ES-I3 (cell line): ENCODE measurements at regions not wholly inside any gene's neighbourhood (a gene's known extent, or its start where the extent isn't known, plus 50 kb on each side); places are given as distances from the start of the nearest gene placed in this dataset.

Experiments used
- H3K36me3 ChIP-seq: 2 replicates; pipeline ENCODE4 v1.6.1; 2013; ENCODE audit warnings: mild to moderate bottlenecking, low read length, control low read depth, moderate library complexity; ENCODE audit not compliant: insufficient read depth
- H3K4me1 ChIP-seq: 2 replicates; pipeline ENCODE4 v1.6.1; 2013; ENCODE audit warnings: mild to moderate bottlenecking, control low read depth, low read length; ENCODE audit not compliant: insufficient read depth
- H3K9ac ChIP-seq: 2 replicates; pipeline ENCODE4 v1.6.1; 2013; ENCODE audit warnings: low read depth, mild to moderate bottlenecking, low read length, moderate library complexity
- H3K9me3 ChIP-seq: 2 replicates; pipeline ENCODE4 v1.6.1; 2013; ENCODE audit warnings: mild to moderate bottlenecking, low read length, moderate library complexity; ENCODE audit not compliant: control insufficient read depth, insufficient read depth

DNA sequence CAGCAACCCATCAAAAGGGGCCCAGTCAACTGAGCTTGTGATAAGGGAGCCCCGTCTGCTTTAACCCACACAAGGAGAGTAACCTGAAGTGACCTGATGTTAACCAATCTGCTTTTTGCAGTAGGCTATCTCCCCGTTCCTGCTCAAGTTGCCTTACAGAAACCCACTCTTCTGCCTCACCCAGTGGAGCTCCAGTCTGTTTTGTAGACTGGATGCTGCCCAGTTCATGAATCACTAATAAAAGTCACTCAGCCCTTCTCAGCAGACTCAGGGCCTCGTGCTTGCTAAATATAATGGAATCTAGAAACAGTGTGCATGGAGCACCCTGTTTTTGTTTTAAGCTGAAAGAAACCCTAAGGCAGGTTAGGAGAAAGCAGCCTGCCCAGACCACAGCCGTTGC is 312.3 kb downstream of the FBXW7 start:
- Histone ChIP-seq H3K36me3 (no peaks in the 10 kb centered on the region), H3K4me1 (no peaks in the 10 kb centered on the region), H3K9me3 (no peaks in the 10 kb centered on the region), H3K9ac (no peak overlapping the region)

DNA sequence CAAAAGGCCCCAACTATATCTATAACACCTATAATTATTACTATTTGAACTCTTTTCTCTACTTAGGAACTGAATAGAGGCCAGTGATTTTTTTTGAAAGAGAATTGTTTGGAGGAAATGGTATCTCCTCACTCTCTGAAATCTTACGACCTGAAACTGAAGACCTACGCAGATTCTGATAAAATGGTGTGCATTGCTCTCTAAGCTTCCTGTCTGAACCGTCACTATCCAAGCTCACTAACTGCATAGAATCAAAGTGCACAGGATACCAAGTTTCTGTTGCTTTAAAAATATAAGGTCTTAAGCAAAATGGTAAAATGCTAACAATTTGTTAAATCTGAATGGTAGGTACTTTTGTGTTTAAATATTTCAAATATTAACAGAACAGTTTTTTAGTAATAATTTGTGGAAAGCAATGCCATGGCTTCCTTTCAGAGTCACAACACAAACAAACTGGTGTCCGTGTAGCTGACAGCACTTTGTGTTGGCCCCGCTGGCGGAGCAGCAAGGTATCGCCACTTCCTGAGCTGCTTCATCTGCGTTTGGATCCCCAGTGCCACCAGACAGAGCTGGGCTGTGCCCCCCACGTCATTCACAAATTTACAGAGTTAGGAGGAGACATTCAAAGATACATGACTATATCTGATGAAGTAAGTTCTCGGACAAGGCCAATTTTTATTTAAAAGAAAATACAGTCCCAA is 313.9 kb downstream of the FBXW7 start:
- Histone ChIP-seq H3K9me3 (no peaks in the 10 kb centered on the region), H3K36me3 (no peaks in the 10 kb centered on the region), H3K9ac (no peak overlapping the region), H3K4me1 (no peaks in the 10 kb centered on the region)

GRCh38 chr4:152220201-152220666 is 315.7 kb downstream of the FBXW7 start:
- Histone ChIP-seq H3K9ac (no peak overlapping the region), H3K36me3 (no peaks in the 10 kb centered on the region), H3K4me1 (no peaks in the 10 kb centered on the region), H3K9me3 (no peaks in the 10 kb centered on the region)

- Histone ChIP-seq H3K9ac (no peak overlapping the region), H3K36me3 (no peaks in the 10 kb centered on the region), H3K4me1 (no peaks in the 10 kb centered on the region), H3K9me3 (no peaks in the 10 kb centered on the region)
Measured at GRCh38 chr4:152218576-152218975, 317.3 kb downstream of the FBXW7 start.

GRCh38 chr4:152217896-152218295 is 318.0 kb downstream of the FBXW7 start:
- Histone ChIP-seq H3K9ac (no peak overlapping the region), H3K36me3 (no peaks in the 10 kb centered on the region), H3K4me1 (no peaks in the 10 kb centered on the region), H3K9me3 (no peaks in the 10 kb centered on the region)

DNA sequence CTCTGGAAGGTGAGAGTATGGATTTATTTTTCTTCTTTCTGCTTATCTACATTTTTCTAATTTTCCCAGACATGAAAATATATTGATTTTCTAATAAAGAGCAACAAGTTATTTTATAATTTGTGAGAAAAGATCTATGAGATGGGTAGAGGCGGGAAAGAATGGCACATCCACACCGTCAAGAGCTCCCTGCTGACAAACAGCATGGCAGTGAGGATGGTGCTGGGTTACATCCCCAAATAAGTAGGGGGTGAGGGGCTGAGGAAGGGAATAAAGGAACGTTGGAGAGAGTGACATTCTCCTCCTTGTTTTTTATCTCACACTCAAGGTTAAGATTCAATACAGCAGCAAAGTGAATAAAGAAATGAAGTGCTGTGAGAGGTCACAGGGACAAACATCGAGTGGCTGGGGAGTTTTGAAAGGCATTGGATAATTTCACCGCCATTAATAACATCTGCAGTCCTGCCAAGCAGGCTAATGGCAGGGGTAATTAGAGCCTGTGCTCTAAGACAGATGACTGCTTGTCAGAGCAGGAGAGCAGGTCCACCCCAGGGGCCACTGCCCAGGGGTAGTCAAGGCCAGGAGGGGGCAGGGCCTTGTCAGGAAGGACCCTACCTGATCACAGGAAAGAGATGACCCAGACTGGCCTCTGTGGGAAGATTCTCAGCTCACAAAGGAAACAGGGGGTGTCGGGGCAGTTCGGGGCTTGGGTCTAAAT is 323.8 kb downstream of the FBXW7 start:
- peaks cover 5% of the 10 kb centered on the region; the same call in 1 of the 2 replicates for H3K4me1 ChIP-seq
- H3K9me3 ChIP-seq = no peaks in the 10 kb centered on the region
- H3K9ac ChIP-seq = no peak overlapping the region
- H3K36me3 ChIP-seq = no peaks in the 10 kb centered on the region

GRCh38 chr4:152209772-152210493 is 326.0 kb downstream of the FBXW7 start:
- Histone ChIP-seq H3K36me3 (no peaks in the 10 kb centered on the region), H3K9ac (no peak overlapping the region), H3K4me1 (peaks cover 6% of the 10 kb centered on the region; the same call in 1 of the 2 replicates), H3K9me3 (no peaks in the 10 kb centered on the region)

DNA sequence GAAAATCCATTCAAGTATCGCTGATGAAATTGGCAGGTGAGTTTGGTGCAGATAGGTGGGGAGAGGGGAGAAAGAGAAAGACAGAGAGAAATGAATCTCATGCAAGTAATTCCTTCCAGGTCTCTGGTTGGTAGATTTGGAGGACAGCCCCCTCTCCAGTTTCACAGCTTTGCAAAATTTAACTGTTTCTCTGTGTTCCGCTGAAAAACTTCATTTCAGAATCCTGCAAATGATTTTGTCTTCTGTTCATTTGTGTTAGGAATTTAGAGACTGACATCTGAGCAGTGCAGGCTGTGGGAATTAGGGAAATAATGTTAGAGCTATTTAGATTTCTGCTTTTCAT is 328.5 kb downstream of the FBXW7 start:
- Histone ChIP-seq H3K9me3 (no peaks in the 10 kb centered on the region), H3K9ac (no peak overlapping the region), H3K36me3 (no peaks in the 10 kb centered on the region), H3K4me1 (peaks cover 6% of the 10 kb centered on the region; the same call in 1 of the 2 replicates)

DNA sequence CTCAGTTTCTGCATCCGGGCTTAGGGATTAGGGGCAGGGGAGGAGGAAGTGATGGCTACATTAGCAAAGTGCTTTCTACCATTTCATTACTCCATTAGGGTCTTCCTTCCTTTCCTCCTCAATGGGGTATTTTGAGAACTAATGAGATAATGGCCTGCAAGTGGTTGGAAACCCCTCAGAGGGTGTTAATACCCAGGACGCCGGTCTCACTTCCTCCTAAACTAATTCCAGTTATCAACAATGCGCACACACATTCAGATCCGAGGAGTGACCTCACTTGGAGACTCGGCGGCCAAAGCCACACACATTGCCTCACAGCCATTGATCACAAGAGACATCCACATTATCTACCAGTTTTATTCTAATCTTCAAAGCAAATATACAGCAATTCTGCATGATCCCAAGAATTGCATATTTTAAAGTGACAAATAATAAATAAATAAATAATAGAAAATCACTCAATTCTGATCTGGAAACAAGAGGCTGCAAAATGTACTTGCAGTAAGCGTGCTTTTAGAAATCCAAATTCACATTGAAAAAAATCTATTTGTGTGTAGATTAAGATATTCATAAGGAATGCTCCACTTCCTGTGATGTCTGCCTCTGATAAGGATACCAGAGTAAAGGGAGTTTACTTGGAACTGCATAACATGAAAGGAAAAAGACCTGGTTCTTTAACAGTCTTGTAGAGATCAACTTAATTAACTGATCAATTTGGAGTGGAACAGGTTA is 329.1 kb downstream of the FBXW7 start:
- H3K9me3 ChIP-seq = no peaks in the 10 kb centered on the region
- H3K9ac ChIP-seq = no peak overlapping the region
- H3K4me1 ChIP-seq = peaks cover 6% of the 10 kb centered on the region; the same call in 1 of the 2 replicates
- H3K36me3 ChIP-seq = no peaks in the 10 kb centered on the region

DNA sequence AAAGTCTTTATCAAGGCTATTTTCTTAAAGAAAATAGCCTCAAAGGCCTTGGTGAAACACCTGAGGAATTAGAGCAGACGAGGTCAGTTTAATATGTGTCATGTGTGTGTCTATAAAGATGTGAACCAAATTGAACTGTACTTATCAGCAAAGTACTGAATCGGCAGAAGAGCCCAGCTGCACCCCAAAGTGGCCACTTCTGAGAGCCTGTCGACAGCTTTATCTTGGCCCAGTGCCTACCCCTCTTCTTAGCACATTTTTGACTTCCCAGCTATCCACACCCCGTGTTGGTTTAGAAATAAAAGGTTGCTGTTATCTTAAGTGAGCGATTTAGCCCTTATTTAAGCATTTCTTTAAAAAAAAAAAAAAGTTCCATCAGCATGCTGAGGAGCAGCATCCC is 329.7 kb downstream of the FBXW7 start:
- H3K9ac ChIP-seq = no peak overlapping the region
- H3K36me3 ChIP-seq = no peaks in the 10 kb centered on the region
- H3K9me3 ChIP-seq = no peaks in the 10 kb centered on the region
- peaks cover 6% of the 10 kb centered on the region; the same call in 1 of the 2 replicates for H3K4me1 ChIP-seq

DNA sequence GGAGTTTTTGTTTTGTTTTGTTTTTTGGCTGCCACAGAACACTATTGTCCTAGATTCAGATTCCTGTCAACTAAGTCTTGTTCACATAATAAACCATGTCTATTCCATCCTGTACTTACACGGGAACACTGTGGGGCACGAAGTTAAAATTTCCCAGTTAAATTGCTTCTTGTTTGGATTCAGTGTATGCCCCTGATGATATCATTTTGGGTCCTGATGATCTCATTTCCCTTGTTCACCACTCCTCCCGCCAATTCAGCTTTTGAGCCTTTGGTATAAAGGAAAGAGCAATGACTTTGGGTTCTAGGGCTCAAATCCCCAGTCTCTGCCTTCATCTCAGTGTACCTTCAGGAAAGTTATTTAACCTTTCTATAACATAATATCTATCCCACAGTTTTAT is 333.5 kb downstream of the FBXW7 start:
- Histone ChIP-seq H3K4me1 (peaks cover 3% of the 10 kb centered on the region; the same call in 1 of the 2 replicates), H3K36me3 (no peaks in the 10 kb centered on the region), H3K9ac (no peak overlapping the region), H3K9me3 (no peaks in the 10 kb centered on the region)

- H3K9me3 ChIP-seq = no peaks in the 10 kb centered on the region
- H3K9ac ChIP-seq = no peak overlapping the region
- H3K4me1 ChIP-seq = no peaks in the 10 kb centered on the region
- no peaks in the 10 kb centered on the region for H3K36me3 ChIP-seq
Measured at GRCh38 chr4:152200511-152201333, 335.2 kb downstream of the FBXW7 start.

- H3K4me1 ChIP-seq = no peaks in the 10 kb centered on the region
- H3K9me3 ChIP-seq = 0 out of 2 replicates have a peak, but pooled peaks cover 3% of the 10 kb centered on the region
- no peaks in the 10 kb centered on the region for H3K36me3 ChIP-seq
- no peak overlapping the region for H3K9ac ChIP-seq
Measured at GRCh38 chr4:152197211-152197610, 338.7 kb downstream of the FBXW7 start.
